SK-N-SH treated with all-trans-retinoic acid at 6 μM for 48 hours (cell line): ENCODE measurements at regions not wholly inside any gene's neighbourhood (a gene's known extent, or its start where the extent isn't known, plus 50 kb on each side); places are given as distances from the start of the nearest gene placed in this dataset.

Source experiments
- ATAC-seq: fragments of 200-7000 bp; cut with Tn5 transposase; 3 replicates; pipeline ENCODE4 v1.9.1; 2020; ENCODE audit warnings: mild to moderate bottlenecking, moderate library complexity
- ARNTL ChIP-seq: fragments of 450-650 bp; formaldehyde crosslinking; IDR thresholded peaks from 2 replicates; pipeline ENCODE4 v1.5.0; 2020; ENCODE audit warnings: low read depth, mild to moderate bottlenecking, moderate library complexity, borderline replicate concordance
- BACH2 ChIP-seq: fragments of 250-450 bp; sonication (Bioruptor Pico); IDR thresholded peaks from 2 replicates; pipeline ENCODE4 v1.9.0; 2021; ENCODE audit warnings: mild to moderate bottlenecking, borderline replicate concordance
- CSDC2 ChIP-seq: fragments of 250-450 bp; sonication (Bioruptor Pico); IDR thresholded peaks from 2 replicates; pipeline ENCODE4 v1.5.0; 2020; ENCODE audit warnings: mild to moderate bottlenecking, moderate library complexity
- GLIS3 ChIP-seq: fragments of 250-450 bp; sonication (Bioruptor Pico); IDR thresholded peaks from 2 replicates; pipeline ENCODE4 v1.5.0; 2020; ENCODE audit warnings: mild to moderate bottlenecking, moderate library complexity
- ISL1 ChIP-seq: fragments of 250-450 bp; sonication (Bioruptor Pico); IDR thresholded peaks from 2 replicates; pipeline ENCODE4 v2.1.2; 2022; ENCODE audit warnings: mild to moderate bottlenecking, moderate library complexity
- OSR1 ChIP-seq: fragments of 250-450 bp; sonication (Bioruptor Pico); IDR thresholded peaks from 2 replicates; pipeline ENCODE4 v1.8.0; 2022; ENCODE audit warnings: moderate library complexity, mild to moderate bottlenecking, inconsistent platforms
- PPARA ChIP-seq: fragments of 250-450 bp; sonication (Bioruptor Pico); IDR thresholded peaks from 2 replicates; pipeline ENCODE4 v1.5.0; 2020; ENCODE audit warnings: mild to moderate bottlenecking, borderline replicate concordance
- RARB ChIP-seq: fragments of 250-450 bp; sonication (Bioruptor Pico); IDR thresholded peaks from 2 replicates; pipeline ENCODE4 v1.8.0; 2021; ENCODE audit warnings: mild to moderate bottlenecking, moderate library complexity
- SNAI2 ChIP-seq: fragments of 250-450 bp; sonication (Bioruptor Pico); IDR thresholded peaks from 2 replicates; pipeline ENCODE4 v1.5.0; 2020; ENCODE audit warnings: mild to moderate bottlenecking, moderate library complexity
- TCF4 ChIP-seq: fragments of 250-450 bp; sonication (Bioruptor Pico); IDR thresholded peaks from 2 replicates; pipeline ENCODE4 v1.8.0; 2021; ENCODE audit warnings: mild to moderate bottlenecking, moderate library complexity, borderline replicate concordance
- TOX ChIP-seq: fragments of 250-450 bp; sonication (Bioruptor Pico); IDR thresholded peaks from 2 replicates; pipeline ENCODE4 v1.8.0; 2021; ENCODE audit warnings: mild to moderate bottlenecking, moderate library complexity, borderline replicate concordance
- ZC3H10 ChIP-seq: fragments of 250-450 bp; sonication (Bioruptor Pico); IDR thresholded peaks from 2 replicates; pipeline ENCODE4 v1.5.1; 2021; ENCODE audit warnings: mild to moderate bottlenecking, moderate library complexity
- ZFP3 ChIP-seq: fragments of 250-450 bp; sonication (Bioruptor Pico); IDR thresholded peaks from 2 replicates; pipeline ENCODE4 v1.5.0; 2020; ENCODE audit warnings: mild to moderate bottlenecking, moderate library complexity
- ZFP30 ChIP-seq: fragments of 450-650 bp; formaldehyde crosslinking; IDR thresholded peaks from 2 replicates; pipeline ENCODE4 v1.5.0; 2022; ENCODE audit warnings: mild to moderate bottlenecking, moderate library complexity
- ZNF565 ChIP-seq: fragments of 450-650 bp; formaldehyde crosslinking; conservative IDR thresholded peaks from 2 replicates; pipeline ENCODE4 v1.5.0; 2020; ENCODE audit warnings: low read depth, mild to moderate bottlenecking, moderate library complexity
- ZNF70 ChIP-seq: fragments of 450-650 bp; formaldehyde crosslinking; IDR thresholded peaks from 2 replicates; pipeline ENCODE4 v1.5.0; 2020; ENCODE audit warnings: mild to moderate bottlenecking, moderate library complexity
- ZNF8 ChIP-seq: fragments of 450-650 bp; formaldehyde crosslinking; IDR thresholded peaks from 2 replicates; pipeline ENCODE4 v1.5.0; 2020; ENCODE audit warnings: mild to moderate bottlenecking, moderate library complexity
- TF ChIP-seq, protein P1 (sequence below): fragments of 250-450 bp; sonication (Bioruptor Pico); IDR thresholded peaks from 2 replicates; pipeline ENCODE4 v1.5.1; 2021; ENCODE audit warnings: mild to moderate bottlenecking, moderate library complexity
- TF ChIP-seq, protein P2 (sequence below): fragments of 250-450 bp; sonication (Bioruptor Pico); IDR thresholded peaks from 2 replicates; pipeline ENCODE4 v1.5.1; 2020; ENCODE audit warnings: low read depth, mild to moderate bottlenecking, moderate library complexity
- TF ChIP-seq, protein P3 (sequence below): fragments of 250-450 bp; sonication (Bioruptor Pico); IDR thresholded peaks from 2 replicates; pipeline ENCODE4 v1.5.0; 2020; ENCODE audit warnings: mild to moderate bottlenecking, moderate library complexity
- TF ChIP-seq, protein P4 (sequence below): fragments of 250-450 bp; sonication (Bioruptor Pico); IDR thresholded peaks from 2 replicates; pipeline ENCODE4 v1.8.0; 2020; ENCODE audit warnings: mild to moderate bottlenecking, moderate library complexity, borderline replicate concordance
- TF ChIP-seq, protein P5 (sequence below): fragments of 250-450 bp; sonication (Bioruptor Pico); IDR thresholded peaks from 2 replicates; pipeline ENCODE4 v1.8.0; 2021; ENCODE audit warnings: low read depth, mild to moderate bottlenecking, moderate library complexity, borderline replicate concordance

DNA sequence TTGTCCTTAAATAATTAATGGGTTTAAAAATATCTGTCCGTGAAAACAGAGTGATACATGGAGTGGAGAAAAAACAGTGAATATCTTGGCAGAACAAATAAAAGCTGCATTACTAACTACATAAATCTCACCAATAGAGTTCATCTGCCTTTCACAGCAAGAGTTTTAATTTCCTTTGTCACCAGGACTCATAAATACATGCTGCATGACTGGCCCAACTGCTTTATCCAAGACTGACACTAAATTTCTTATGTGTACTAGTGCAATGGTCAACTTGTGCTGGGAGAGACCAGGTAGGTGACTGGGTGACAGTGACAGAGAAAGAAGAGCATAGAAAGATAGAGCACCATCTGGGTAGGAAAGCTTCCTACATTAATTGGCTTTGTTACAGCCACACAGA is 402.8 kb downstream of the RAD51AP2 start:
- TF ChIP-seq TOX (no peak), BACH2 (CRISPR knock-in tag) (no peak), ZNF565 (no peak), RARB (CRISPR knock-in tag) (no peak), ZFP3 (CRISPR knock-in tag) (no peak), ARNTL (no peak), SNAI2 (CRISPR knock-in tag) (no peak), CSDC2 (CRISPR knock-in tag) (no peak), ISL1 (CRISPR knock-in tag) (no peak), GLIS3 (no peak), ZFP30 (CRISPR knock-in tag) (no peak), ZNF8 (CRISPR knock-in tag) (no peak), OSR1 (no peak), ZC3H10 (CRISPR knock-in tag) (no peak)
- TF ChIP-seq, protein P1, sequence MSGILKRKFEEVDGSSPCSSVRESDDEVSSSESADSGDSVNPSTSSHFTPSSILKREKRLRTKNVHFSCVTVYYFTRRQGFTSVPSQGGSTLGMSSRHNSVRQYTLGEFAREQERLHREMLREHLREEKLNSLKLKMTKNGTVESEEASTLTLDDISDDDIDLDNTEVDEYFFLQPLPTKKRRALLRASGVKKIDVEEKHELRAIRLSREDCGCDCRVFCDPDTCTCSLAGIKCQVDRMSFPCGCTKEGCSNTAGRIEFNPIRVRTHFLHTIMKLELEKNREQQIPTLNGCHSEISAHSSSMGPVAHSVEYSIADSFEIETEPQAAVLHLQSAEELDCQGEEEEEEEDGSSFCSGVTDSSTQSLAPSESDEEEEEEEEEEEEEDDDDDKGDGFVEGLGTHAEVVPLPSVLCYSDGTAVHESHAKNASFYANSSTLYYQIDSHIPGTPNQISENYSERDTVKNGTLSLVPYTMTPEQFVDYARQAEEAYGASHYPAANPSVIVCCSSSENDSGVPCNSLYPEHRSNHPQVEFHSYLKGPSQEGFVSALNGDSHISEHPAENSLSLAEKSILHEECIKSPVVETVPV (CRISPR knock-in tag) = no peak
- TF ChIP-seq, protein P2, sequence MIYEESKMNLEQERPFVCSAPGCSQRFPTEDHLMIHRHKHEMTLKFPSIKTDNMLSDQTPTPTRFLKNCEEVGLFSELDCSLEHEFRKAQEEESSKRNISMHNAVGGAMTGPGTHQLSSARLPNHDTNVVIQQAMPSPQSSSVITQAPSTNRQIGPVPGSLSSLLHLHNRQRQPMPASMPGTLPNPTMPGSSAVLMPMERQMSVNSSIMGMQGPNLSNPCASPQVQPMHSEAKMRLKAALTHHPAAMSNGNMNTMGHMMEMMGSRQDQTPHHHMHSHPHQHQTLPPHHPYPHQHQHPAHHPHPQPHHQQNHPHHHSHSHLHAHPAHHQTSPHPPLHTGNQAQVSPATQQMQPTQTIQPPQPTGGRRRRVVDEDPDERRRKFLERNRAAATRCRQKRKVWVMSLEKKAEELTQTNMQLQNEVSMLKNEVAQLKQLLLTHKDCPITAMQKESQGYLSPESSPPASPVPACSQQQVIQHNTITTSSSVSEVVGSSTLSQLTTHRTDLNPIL (CRISPR knock-in tag) = no peak
- TF ChIP-seq, protein P3, sequence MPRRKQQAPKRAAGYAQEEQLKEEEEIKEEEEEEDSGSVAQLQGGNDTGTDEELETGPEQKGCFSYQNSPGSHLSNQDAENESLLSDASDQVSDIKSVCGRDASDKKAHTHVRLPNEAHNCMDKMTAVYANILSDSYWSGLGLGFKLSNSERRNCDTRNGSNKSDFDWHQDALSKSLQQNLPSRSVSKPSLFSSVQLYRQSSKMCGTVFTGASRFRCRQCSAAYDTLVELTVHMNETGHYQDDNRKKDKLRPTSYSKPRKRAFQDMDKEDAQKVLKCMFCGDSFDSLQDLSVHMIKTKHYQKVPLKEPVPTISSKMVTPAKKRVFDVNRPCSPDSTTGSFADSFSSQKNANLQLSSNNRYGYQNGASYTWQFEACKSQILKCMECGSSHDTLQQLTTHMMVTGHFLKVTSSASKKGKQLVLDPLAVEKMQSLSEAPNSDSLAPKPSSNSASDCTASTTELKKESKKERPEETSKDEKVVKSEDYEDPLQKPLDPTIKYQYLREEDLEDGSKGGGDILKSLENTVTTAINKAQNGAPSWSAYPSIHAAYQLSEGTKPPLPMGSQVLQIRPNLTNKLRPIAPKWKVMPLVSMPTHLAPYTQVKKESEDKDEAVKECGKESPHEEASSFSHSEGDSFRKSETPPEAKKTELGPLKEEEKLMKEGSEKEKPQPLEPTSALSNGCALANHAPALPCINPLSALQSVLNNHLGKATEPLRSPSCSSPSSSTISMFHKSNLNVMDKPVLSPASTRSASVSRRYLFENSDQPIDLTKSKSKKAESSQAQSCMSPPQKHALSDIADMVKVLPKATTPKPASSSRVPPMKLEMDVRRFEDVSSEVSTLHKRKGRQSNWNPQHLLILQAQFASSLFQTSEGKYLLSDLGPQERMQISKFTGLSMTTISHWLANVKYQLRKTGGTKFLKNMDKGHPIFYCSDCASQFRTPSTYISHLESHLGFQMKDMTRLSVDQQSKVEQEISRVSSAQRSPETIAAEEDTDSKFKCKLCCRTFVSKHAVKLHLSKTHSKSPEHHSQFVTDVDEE (CRISPR knock-in tag) = no peak
- TF ChIP-seq, protein P4, sequence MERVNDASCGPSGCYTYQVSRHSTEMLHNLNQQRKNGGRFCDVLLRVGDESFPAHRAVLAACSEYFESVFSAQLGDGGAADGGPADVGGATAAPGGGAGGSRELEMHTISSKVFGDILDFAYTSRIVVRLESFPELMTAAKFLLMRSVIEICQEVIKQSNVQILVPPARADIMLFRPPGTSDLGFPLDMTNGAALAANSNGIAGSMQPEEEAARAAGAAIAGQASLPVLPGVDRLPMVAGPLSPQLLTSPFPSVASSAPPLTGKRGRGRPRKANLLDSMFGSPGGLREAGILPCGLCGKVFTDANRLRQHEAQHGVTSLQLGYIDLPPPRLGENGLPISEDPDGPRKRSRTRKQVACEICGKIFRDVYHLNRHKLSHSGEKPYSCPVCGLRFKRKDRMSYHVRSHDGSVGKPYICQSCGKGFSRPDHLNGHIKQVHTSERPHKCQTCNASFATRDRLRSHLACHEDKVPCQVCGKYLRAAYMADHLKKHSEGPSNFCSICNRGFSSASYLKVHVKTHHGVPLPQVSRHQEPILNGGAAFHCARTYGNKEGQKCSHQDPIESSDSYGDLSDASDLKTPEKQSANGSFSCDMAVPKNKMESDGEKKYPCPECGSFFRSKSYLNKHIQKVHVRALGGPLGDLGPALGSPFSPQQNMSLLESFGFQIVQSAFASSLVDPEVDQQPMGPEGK (CRISPR knock-in tag) = no peak
- TF ChIP-seq, protein P5, sequence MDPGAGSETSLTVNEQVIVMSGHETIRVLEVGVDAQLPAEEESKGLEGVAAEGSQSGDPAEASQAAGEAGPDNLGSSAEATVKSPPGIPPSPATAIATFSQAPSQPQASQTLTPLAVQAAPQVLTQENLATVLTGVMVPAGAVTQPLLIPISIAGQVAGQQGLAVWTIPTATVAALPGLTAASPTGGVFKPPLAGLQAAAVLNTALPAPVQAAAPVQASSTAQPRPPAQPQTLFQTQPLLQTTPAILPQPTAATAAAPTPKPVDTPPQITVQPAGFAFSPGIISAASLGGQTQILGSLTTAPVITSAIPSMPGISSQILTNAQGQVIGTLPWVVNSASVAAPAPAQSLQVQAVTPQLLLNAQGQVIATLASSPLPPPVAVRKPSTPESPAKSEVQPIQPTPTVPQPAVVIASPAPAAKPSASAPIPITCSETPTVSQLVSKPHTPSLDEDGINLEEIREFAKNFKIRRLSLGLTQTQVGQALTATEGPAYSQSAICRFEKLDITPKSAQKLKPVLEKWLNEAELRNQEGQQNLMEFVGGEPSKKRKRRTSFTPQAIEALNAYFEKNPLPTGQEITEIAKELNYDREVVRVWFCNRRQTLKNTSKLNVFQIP = no peak
- ATAC-seq = no peak

DNA sequence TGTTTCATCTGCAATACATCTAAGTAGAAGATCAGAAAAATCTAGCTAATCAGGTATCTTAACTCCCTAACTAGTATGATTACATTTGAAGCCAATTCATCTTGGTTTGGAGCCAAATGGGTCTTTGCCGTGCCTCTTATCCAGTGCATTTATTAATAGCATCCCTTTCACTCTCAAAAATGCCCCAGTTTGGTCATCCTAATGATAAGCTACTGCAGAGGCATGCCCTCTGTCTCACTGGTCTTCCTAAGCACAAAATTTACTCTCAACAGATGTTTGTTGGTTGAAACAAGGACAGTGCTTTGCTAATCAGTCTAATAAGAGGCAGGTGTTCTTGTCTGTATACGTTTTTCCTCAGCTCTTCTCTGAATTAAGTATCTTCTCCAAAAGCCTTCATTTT is 403.2 kb downstream of the RAD51AP2 start:
- no peak for TF ChIP-seq ZNF70 (CRISPR knock-in tag)
- TF ChIP-seq GLIS3 = no peak
- TF ChIP-seq, protein P3 (CRISPR knock-in tag) = peak; percentile 27; the same call in 1 of the 2 replicates
- no peak for TF ChIP-seq ZNF8 (CRISPR knock-in tag)
- TF ChIP-seq CSDC2 (CRISPR knock-in tag) = no peak
- peak; percentile 40; the same call in 1 of the 2 replicates for TF ChIP-seq TCF4 (CRISPR knock-in tag)
- no peak for TF ChIP-seq PPARA (CRISPR knock-in tag)
- TF ChIP-seq ISL1 (CRISPR knock-in tag) = no peak
- TF ChIP-seq RARB (CRISPR knock-in tag) = no peak
- TF ChIP-seq, all 23 proteins: peak for 2
- ATAC-seq = no peak
